ENCODE measurements at regions not wholly inside any gene's neighbourhood (a gene's known extent, or its start where the extent isn't known, plus 50 kb on each side); places are given as distances from the start of the nearest gene placed in this dataset.

DNA sequence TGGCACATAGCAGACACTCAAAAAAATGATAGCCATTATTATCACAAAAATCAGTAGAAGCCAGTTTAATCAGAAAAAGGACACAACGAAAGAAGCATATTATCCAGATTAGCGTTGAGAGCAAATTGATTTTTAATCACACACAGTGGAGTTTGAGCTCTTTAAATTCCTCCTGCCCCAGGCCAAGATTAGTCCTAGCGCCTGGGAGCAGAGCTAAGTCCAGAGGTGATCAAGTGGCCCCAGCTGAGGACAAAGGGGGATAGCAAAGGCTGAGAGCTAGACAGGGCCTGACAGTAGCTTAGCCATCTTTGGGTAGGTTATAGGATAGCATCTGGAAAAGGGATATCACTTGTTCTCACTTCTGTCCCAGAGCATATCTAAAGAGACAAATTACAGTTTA, 133.6 kb downstream of the NXPE2 start:
- DNase-seq, result no peak

DNA sequence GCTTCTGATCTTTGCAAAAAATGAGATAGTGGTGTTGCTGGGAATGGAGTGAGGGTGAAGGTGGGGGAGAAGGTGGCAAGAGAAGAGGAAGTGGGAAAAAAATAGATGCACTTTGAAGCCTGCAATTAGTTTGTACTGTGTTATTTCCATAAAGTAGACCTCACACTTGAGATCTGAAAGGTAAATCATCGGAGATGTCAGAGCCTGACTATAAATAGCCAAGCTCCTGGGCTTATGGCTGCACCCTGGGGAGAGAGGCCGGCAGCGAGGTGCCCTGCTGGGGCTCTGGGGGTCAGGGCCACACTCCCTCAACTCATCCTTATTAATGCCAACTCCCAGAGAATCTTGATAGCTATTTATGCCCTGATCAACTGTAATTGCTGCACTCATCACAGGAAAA, 134.4 kb downstream of the NXPE2 start:
- DNase-seq, result no peak

DNA sequence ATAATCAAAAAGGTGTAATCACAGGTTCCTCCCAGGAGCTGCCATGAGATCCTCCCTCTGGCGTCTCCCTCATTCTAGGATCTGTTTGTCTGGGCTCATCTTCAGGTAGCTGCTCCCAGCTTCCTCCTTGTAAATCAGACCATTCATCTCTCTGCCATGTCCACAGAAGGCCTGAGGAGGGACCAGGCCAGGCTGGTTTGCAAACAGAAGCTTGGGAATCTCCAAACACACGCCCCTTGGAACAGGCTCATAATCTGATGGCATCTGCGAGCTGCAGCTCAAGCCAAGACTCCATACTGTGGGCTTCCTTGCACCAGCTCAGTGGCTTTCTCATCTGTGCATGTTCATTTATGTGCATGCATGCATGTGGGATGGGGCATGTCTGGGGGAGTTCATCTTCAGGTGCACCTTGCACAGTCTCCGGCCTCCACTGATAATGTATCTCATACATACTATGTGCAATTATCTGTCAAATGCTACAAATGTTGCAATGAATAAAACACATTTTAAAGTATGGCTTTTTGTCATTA, 134.9 kb downstream of the NXPE2 start:
- DNase-seq, result no peak

DNA sequence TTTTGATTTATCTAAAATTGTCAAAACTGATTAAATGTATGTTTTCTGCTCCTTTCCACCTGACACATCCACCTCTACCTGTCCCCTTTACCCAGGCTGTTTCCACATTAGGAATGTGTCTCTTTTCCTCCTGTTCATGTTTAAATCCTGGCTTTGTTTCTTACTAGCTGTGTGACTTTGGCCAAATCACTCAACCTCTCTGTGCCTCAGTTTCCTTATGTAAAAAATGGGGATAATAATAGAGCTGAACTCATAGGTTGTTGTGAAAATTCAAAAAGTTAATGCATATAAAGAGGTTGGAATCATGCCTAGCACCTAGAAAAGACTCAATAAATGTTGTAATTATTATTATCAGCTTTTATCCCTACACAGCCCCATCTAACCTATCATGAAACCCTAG, 136.8 kb downstream of the NXPE2 start:
- DNase-seq, result no peak

DNA sequence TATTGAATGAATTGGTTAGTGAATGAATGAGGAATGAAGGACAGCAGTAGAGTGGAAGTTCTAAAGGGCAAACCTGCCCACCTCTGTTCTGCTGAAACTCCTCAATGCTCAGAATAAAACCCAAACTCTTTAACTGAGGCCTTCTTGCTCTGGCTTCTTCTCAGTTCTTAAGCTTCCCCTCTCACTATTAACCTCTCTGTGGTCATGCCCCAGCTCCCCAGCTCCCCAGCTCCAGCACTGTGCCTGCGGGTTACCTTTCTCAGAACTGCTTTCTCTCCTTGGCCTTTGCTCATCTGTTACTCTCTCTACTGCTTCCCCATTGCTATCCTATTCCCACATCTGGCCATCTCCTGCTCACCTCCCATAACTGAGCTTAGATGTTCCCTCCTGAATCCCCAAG, 137.4 kb downstream of the NXPE2 start:
- DNase-seq, result no peak

DNA sequence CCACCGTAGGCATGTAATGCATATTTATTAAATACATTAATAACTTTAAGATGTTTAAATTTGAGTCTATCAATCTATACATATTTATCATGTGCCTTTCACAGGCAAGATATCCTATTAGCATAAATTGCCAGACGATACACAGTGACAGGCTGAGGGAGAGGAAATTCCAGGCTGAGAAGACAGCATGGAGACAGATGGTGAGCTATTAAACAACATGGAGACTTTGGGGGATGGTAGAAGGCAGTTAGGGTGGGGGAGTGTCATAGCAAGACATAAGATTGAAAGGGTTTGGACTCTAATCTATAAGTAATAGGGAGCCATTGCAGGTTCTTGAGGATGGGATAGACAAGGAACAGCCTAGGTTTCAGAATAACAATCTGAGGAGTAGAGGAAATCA, 138.5 kb downstream of the NXPE2 start:
- no peak for DNase-seq

DNA sequence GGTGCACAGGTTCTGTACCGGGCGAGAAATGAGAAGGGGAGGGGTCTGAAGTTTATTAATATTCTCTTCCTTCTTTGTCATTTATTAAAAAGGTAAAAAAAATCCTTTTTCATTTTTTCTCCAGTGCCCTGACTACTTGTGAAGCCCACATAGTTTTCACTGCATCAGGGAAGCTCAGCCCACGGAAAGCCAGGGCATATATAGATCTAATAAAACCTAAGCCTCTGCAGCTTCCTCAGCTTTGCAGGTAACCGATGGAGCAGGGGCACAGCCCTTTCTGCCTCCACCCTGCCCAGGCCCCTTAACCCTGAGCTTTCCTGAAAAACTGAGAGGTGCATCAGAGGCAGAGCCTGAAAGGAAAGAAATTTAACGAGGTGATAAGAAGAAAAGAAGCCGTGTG, 140.1 kb downstream of the NXPE2 start:
- no peak for DNase-seq

DNA sequence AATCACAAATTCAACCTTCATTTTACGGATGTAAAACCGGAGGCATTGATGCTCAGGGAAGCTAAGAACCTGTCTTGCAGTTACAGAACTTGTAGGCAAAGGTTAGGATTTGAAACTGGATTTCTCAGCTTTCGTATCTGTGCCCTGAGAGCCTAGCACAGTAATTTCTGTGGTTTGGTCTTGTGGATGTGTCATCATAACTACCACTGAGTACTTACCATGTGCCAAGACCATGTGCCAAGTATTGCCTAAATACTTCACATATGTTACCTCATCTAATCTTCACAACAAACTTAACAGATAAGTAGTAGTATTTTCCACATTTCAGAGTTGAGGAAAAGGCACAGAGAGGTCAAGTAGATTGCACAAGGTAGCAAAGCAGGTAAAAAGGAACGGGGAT, 140.7 kb downstream of the NXPE2 start:
- no peak for DNase-seq

DNA sequence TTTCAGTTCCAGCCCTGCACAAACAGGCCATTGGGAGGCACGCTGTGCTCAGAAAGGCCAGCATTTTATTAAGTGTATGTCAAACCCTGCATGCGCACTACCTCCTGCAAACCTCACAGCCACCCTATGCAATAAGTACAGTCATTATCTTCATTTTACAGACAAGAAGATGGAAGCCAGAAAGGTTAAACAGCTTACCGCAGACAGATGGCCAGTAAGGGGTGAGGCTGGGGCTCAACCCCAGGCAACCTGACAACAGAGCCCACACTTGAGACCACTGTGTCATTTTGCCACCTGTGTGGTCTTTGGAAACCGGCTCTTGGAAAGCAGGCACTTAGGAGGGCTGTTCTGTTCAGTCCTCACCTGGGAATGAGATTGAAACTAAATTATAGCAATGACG, 142.3 kb downstream of the NXPE2 start:
- DNase-seq, result no peak

DNA sequence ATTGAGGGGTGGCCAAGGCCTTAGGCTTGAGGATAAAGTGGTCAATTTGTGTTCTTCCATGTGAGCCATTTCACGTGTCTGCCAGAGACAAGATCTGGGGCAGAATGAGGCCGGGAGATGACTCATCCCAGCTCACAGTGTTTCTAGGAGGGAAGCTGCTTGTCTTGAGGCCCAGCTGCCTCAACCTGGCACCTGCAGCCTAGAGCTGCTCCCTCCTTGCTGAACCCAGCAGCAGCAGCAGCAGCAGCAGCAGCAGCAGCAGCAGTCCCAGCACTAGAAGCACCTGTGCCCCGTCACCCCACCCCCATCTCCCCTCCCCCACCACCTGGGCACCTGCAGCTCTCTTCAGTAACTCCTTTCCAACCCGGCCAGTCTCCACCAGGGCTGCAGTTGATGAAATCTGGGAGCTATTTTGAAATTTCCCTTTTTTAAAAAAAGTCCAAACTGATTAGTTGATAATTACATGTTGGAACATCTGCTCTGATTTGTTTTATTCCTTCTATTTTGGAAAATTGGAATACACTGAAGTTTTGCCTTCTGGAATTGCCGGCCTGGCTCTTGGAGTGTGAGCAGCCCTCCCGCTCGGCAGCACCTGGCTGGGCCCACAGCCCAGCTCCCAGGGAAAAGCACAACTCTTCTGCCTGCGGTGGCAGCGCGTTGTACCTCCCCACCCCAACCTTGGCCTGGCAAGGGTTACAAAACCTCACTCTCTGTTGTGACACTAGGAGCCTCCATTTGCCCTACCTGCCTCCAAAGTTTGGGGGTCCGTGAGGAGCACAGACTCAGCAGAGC, 143.5 kb downstream of the NXPE2 start:
- DNase-seq, result no peak

DNA sequence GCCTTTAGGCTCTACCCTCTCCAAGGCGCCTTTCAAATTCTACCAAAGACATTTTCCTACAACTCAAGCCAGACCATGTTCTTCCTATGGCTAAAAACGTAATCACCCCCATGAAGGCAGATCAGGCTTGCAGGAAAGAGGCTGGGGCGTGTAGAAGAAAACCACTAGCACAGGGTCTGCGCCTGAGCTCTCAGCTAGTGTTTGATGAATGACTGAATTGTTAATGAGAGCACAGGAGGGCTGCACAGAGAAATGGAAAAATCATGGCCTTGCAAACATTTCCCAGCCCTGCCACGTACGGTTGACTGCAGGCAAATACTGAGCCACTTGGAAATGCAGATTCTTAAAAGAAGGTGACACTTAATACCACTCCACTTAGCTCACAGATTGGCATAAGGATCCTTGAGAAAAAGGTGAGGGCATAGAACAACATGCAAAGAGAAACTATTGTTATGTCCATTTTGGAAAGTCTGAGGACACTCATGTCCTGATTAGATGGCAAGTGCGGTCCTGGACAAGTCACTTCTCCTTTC, 148.6 kb downstream of the NXPE2 start:
- DNase-seq, result no peak

DNA sequence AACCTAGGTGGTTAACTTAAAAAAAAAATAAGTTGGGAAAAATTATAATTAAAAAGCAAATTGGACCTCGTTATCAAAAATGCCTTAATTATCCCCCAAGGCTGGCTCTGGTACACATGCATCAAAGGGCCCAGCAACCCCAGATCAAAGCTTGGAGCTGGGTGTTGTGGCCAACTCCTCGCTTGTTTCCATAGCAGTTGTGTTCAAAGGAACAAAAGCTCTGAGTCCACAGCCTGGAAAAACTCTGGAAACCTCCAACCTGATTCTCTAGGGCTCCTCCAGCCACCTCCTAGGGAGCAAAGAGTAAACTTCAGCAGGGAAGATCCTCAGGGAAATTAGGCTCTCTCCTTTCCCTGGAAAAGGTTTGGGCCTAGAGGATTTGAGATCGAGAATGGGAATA, 149.4 kb downstream of the NXPE2 start:
- DNase-seq, result no peak

DNA sequence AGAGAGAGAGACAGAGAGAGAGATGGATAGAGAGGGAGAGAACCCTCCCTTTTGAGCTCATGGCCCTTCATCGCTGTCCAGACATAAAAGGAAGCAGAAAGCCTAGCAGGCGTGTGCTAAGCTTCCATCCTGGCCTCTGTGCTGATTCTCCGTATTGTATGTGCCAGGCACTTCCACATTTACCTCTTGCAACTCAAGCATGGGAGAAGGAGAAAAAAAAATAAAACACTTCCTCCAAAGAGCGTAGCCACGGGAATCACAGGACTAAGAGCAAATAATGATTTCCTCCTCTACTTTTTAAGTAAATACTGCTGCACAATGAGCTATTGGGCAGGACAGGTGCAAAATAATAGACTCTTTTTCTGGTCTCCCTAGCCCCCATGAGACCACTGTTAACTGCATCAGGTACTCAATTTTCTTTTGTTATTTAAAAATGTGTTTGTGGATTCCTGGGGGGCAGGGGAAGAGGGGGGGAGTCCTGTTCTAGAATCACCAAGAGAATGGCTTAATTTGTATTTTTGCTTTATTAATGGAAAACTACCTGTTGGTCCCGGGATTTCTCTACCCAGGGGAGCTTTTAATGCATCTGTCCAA, 154.3 kb downstream of the NXPE2 start:
- DNase-seq, result no peak

DNA sequence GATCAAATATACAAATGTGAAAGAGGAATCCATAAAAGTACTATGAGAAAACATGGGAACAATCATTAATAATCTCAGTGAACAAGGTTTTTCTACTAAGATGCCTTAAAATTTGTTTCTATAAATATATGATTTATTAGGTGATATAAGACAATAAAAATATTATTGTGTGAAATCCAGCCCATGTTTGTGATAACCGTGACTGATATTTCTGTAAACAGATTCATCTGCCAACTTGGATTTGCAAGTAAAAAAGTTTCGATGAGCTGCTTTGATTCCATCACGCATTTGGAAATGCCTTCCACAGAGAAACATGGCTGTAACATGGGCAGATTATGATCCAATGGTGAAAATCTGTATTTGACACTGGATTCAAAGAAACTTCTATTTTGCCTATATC, 157.8 kb downstream of the NXPE2 start:
- no peak for DNase-seq

DNA sequence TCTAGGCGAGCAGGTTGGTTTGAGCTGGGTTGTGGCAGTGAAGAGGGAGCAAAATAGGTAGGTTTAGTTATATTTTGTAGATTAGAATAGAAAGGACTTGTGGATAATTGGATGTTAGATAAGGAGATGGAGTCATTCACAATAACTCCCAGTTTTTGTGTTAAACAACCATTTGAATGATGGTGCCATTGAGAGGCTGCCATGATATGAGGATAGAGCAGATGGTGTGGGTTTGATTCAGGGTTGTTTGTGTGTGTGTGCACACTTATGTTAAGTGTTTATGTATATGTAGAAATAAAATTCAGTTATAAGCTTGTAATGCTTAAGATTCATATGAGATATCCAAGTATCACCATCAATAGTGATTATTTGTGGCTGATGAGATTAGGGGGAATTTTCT, 166.6 kb downstream of the NXPE2 start:
- DNase-seq, result no peak

DNA sequence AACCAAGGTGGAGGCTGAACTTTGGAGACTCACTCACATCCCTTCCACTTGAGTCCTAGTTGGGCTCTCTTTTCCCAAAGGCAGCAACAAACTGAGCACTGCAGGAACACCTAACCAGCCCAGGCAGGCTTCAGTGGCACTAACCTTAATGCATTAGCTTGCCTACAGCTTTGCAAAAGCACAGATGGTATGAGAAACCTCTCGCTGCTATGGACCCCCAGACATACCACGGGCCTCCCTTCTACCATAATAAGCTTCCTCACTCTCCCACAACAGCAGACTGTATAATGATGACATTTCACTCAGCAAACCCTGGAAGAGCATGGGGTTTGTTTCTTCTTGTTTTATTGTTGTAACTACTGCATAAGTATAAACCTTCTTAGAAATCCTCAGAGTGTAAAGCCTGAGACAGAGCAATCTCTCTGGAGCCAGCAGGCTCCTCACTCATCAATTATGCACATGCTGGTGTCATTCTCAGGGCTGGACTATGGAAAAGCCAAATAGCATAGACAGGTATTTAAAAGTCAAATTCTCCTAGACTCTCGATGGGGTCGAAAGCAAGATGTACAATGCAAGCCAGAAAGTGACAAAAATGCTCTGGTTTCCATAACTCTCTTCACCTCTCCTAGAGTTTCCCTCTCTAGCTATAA, 167.6 kb downstream of the NXPE2 start:
- DNase-seq, result no peak

DNA sequence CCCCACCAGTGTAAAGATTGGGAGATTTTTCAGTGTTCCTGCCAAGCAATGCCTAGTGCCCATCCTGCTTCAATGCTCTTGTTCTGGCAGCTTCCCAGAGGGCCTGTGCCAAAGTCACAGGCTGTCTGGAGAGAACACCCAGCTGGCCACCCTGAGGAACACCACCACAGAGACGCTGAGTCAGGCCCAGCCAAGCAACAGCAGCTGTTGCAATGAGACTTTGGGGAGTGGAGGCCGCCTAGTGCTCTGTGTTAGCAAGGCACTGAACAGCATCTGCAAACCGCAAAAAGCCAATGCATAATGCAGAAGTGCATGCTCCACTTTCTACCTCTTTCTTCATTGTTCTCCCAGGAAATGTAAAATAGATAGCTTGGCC, 168.1 kb downstream of the NXPE2 start:
- no peak for DNase-seq

DNA sequence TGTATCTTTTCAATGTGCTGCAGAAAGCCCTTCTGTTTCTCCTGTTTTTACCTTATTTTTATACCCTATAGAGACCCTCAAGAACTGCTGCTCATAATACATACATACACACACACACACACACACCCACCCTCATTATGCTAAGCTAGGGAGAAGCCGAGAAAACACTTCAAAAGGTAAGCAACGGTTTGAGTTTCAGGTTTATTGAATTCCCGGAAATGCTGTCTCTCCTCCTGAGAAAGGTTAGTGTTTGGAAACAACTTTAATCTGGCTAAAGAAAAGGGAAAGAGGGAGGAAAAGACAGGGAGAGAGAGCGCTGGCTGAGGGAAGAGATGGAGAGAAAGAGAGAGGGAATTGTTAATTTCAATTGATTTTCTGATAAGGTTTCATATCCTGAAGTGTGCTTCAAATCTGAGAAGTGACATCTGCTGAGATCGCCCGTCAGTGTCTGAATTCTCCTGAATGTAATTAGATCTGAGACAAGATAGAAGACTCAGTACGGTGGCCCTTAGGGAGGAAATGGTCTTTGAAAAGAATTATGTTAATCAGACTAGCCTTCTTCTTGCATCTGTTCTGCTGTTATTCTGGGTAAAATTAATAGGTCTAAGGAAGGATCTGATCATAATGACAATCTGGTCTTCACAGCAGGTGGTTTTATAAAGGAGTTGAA, 169.1 kb downstream of the NXPE2 start:
- no peak for DNase-seq

DNA sequence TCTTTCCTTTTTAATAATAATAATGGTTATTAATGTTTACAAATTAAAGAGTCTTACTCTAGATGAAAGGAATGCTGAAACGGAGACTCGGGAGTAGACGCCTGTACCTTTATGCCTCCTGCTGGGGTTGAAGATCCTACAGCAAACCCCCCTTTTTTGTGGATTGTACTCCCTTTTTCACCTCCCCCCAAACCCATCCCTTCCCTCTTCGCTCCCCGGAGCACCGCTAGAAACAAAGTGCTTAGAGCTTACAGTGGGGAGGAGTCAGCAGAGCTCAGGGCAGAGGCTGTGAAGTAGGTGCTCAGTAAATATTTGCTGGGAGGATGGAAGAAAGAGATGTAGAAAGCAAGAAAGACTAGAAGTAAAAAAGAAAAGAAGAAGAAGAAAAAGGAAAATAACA, 169.7 kb downstream of the NXPE2 start:
- DNase-seq, result no peak

DNA sequence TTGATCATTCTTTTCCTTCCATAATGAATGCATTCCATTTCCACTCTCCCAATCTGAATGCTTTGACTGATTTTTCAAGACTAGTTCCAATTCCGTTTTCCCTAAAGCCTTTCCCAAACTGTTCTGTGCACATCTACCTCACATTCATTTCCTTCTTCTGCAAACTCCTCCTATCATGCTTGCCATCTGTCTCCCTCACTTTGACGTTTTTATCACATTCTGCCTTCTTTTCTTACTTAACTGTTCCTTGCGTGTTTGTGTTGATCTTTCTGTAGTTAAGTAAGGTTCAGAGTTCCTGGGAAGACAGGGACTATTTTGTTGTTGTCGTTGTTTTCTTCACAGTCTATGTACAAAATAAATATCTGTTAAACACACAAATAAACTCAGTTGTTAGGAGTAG, 179.0 kb downstream of the NXPE2 start:
- DNase-seq, result no peak

DNA sequence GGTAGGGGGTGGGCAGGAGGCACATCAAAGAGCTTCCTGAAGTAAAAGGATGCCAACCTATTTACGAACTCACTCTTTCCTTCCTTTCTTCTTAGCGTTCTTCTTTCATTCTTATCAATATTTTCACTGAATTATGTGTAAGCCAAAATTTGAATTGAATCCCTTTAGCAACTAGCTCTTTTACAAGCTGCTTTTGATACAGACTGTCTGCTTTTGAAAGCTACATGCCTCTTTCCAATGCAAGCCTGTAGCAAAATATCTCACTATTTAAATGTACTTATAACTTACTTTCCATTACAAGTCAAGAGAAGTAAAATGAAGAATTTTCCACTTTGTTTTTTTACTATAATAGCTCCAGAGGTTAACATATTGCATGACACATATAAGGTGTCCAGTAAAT, 186.6 kb downstream of the NXPE2 start:
- no peak for DNase-seq

DNA sequence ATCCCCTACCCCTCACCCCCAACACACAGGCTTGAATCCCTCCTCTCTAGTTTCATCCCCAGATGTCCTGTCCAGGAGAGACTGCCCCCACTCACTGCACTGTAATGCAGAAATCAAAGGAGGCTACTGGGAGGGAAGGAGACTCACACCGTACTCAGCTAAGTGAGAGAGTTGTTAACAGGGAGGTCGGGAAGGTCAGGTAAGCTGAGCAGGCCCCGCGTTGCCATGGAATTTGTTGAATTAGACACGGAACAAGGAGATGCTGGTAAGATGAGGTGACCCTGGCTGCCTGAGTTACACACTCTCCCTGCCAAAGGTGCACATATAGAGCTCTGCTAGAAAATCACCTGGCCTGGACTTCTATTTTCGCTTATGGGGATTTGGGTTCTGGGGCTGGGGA, 197.9 kb downstream of the NXPE2 start:
- no peak for DNase-seq

DNA sequence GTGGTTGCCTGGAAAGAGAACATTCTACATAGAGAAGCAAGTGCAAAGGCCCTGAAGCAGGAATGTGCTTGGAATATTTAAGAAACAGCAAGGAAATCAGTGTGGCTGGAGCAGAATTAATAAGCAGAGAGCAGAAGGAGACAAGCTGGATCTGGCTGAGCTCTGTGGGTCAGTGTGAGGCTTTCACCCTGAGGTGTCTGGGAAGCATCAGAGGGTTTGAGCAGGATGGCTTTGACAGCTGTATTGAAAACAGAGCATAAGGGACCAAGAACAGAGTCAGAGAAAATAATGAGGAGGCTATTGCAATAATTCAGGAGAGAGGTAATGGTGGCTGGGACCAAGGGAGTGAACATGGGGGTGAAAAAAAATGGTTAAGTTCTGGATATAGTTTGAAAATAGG, 199.6 kb downstream of the NXPE2 start:
- DNase-seq, result no peak

DNA sequence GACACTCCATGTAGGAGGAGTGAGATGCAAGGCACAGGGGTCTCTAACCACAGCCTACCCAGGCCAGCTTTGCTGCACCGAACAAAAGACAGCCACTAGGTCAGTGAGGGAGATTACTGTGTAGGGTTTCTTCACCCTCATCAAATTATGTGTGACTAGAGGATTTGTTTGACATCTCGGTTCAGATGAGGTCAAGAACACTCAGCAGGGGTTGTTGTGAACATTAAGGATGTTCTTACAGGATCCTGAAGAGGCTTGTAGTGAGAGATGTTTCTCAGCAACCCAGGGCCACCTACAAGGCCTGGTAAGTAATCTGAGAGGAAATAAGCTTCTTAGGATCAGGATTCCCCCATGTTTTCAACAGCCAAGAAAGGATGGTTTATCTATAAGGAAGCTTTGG, 202.1 kb downstream of the NXPE2 start:
- DNase-seq, result no peak
